NCI-H446 (cell line): ENCODE measurements at regions not wholly inside any gene's neighbourhood (a gene's known extent, or its start where the extent isn't known, plus 50 kb on each side); places are given as distances from the start of the nearest gene placed in this dataset.
A peak's percentile ranks its signal among the peaks of the same experiment; 100 is the strongest.

Experiments
- DNase-seq, 2 experiments: peaks; one replicate each; lab custom pipeline; 2025; lab: John Stamatoyannopoulos, UW

DNA sequence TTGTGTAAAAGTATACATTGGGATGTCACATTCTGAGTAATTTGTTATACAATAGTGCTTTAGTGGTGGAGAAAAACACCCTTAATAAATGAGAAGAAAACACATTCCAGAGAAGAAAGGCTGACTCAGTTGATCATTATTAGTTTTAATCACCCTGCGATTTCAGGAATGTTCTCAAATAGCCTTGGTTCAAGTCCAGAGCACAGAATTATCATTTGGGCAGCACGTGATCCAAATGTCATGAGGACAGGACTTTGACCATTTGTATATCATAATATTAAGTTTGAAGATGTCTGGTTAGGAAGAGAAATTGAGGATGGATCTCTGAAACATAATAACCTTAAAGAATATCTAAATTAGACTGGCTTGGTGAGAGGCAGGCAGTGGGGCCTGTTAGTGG is 1434.3 kb upstream of the TENM3 start:
- DNase-seq, result no peak

DNA sequence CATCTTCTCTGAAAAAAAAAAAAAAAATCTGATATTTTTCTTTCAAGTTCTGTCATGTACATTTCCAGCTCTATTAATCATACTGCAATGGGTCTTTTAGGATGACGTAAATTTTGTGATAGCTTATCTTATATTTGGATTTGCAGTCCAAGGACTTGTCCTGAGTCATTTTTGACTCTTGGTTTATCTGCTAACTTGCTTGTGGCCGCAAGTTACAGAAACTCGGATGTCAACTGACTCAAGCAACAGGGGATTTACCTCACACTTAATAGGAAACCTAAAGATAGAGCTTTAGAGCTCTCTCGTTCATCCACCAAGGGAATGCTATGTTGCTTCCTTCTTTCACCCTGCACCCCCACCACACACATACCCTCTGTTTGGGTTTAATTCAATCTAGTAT is 1433.8 kb upstream of the TENM3 start:
- no peak for DNase-seq

DNA sequence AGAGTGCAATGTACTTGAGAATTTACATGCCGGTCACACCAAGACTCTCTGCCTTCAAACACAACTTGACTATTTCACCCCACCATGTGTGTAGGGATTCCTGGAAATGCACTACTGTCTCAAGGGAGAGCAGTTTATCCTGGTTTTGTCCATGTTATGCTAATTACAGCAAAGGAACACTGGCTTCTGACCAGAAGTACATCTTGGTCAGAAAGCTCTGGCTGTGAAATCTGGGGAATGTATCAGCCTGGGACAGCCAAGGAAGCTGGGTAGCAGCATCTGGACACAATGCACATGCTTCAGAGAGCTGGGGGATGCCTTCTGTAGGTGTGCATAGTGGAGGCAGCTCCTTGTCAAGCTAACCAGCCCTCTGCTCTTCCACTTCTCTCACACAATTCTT is 1432.6 kb upstream of the TENM3 start:
- no peak for DNase-seq

DNA sequence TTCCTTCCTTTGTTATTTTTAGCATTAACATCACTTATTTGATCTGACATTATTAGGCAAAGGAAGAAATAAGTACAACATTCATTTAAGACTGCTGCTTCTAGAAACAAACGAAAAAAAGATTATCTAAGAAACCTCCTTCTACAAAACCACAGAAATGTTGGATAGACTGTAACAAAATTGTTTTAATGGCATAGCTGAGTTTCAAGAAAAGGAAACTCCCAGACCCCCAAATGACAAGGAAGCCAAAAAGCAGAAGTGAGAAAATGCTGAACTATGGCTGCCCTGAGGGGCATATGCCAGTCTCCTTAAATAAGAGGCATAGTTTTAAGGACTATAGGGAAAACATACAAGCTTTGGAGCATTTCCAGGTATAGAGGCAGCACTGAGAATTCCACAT is 1431.6 kb upstream of the TENM3 start:
- DNase-seq, result no peak

DNA sequence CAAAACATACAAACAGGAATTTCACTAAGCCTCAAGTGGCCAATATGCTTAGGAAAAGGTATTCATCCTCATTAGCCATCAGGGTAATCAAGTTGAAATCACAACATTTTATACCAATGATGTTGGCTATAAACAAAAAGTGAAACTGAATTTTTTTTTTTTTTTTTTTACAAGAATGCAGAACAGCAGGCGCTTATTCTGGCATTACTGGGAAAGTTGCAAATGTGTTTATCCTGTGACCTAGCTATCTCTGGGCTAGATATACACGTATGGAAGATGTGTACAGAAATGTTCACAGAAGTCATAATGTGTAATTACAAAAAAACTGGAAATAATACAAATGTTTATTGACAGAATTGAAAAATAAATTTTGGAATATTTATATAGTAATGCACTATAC is 1430.4 kb upstream of the TENM3 start:
- no peak for DNase-seq

DNA sequence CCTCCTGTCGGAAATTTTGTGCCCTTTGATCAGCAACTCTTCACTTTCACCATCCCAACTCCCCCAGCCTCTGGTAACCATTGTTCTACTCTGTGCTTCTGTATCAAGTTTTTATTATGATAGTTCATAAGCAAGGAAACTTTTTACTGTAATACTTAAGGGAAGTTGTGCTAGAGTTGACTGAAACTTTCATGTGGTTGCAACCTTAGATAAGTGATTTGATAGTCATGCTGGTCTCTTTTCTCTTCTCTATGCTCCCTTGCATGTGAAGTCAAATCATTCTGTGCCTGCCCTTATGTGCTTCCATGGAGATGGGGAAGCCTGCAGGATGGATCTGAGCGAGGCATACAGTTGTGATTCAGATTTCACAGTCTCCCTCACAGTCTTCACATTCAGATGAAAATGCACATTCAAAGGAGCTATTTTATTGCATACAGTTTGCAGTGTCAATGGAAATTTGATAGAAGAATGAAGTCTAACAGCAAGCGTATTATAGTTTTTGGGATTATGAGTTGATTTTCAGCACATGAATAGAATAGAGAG is 1428.3 kb upstream of the TENM3 start:
- no peak for DNase-seq

DNA sequence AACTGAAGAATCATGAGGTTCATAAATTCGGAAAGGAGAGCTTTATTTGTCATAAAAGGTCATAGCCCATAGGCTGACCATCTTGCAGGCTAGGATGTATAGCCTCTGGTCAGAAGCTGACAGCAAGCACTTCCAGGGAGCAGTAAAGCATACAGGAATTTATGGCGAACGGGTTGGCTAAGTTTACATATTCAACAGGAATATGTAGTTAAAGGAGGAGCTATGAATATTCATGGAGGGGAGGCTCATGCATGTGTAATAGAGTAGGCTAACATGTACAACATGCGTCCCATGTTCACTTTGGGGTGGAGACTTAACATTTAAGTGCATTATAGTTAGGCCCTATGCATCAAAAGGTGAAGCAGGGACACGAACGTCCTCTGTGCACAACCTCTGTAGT is 1425.7 kb upstream of the TENM3 start:
- no peak for DNase-seq

GRCh38 chr4:180823108-180823507 is 1420.1 kb upstream of the TENM3 start:
- no peak for DNase-seq

GRCh38 chr4:180827232-180828009 is 1415.8 kb upstream of the TENM3 start:
- no peak for DNase-seq

GRCh38 chr4:180828455-180829018 is 1414.7 kb upstream of the TENM3 start:
- peak in 1 of 2 experiments; percentile 23 for DNase-seq

GRCh38 chr4:180832073-180832472 is 1411.1 kb upstream of the TENM3 start:
- no peak for DNase-seq

GRCh38 chr4:180840142-180840541 is 1403.1 kb upstream of the TENM3 start:
- no peak for DNase-seq

DNA sequence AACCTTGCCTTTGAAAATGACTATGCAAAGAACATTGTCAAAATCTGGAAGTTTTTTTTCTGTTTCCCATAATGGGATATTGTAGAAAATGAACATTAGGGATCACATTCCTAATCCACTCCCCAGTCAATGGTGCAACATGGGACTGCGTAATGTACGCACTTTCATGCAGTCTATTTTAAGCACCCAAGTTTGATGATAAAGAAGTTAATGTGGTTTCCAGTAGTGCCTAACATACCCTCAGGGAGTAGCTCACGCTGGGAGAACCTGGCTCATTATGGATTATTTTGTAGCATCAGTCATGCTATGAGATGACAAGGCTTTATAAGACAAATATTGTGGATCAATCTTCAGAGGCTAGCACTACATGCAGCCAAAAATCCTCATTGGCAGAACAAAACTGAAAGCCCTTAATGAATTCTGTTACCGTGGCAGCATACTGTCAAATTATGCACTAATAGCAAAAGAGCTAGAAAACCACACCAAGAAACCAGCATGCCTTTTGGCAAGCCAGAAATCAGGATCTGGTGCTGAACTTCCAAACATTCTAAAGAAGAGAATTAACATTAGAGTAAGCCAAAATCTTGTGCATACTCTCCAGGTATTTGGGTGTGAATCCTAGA is 1392.8 kb upstream of the TENM3 start:
- DNase-seq, result no peak

GRCh38 chr4:180852738-180853137 is 1390.5 kb upstream of the TENM3 start:
- DNase-seq, result no peak

- no peak for DNase-seq
Observed at GRCh38 chr4:180855184-180855583, 1388.0 kb upstream of the TENM3 start.

DNA sequence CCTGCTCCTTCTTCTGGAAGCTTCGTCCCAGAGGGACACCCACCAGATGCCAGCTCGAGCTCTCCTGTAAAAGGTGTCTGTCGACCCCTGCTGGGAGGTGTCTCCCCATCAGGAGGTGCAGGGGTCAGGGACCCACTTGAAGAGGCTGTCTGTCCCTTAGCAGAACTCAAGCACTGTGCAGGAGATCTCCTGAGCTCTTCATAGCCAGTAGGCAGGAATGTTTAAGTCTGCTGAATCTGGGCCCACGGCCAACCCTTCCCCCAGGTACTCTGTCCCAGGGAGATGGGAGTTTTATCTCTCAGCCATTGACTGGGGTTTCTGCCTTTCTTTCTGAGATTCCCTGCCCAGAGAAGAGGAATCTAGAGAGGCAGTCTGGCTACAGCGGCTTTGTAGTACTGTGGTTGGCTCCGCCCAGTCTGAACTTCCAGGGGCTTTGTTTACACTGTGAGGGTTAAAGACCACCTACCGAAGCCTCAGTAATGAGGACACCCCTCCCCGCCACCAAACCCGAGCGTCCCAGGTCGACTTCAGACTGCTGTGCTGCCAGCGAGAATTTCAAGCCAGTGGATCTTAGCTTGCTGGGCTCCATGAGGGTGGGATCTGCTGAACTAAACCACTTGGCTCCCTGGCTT is 1383.0 kb upstream of the TENM3 start:
- no peak for DNase-seq

DNA sequence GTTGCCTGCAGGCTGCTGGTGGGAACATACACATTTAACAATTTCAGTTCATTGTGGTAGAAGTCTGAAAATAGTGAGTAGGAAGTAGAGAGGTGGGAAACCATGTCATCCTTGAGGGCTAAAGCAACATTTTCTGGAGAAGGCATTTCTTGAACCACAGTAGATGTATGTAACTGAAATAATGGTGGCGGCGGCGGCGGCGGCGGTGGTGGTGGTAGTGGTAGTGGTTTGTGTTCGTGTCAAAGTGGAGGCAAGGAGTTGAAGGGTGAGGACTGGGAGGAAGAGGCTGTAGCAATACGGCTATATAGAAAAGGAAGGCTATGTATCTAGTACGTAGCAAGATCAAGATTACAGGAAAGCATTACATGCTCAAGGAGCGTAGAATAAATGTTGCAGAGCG is 1381.6 kb upstream of the TENM3 start:
- no peak for DNase-seq

- DNase-seq, result no peak
Observed at GRCh38 chr4:180866933-180867643, 1376.1 kb upstream of the TENM3 start.

GRCh38 chr4:180870623-180871022 is 1372.6 kb upstream of the TENM3 start:
- no peak for DNase-seq

DNA sequence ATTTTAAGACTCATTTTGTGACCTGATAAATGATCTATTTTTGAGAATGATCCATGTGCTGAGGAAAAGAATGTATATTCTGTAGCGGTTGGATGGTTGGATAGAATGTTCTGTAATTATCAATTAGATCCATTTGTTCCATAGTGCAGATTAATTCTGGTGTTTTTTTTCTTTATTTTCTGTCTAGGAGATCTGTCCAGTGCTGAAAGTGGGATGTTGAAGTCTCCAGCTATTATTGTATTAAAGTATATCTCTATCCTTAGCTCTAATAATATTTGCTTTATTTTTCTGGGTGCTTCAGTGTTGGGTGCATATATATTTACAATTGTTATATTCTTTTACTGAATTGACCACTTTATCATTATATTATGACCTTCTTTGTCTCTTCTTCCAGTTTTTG is 1344.9 kb upstream of the TENM3 start:
- DNase-seq, result no peak

DNA sequence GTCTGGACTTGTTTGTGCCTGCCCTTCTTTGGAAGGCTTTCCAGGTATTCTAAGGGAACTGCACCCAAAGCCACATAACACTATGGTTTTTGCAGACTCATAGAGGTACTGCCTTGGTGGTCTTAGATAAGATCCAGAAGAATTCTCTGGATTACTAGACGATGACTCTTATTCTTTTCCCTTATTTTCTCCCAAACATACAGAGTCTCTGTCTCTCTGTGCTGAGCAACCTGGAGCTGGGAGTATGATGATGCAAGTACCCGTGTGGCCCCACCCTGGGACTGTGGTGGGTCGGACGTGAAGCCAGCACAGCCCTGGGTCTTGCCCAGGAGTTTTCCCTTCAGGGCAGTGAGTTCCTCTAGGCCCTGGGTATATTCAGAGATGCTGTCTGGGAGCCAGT is 1342.4 kb upstream of the TENM3 start:
- DNase-seq, result no peak

- no peak for DNase-seq
Observed at GRCh38 chr4:180909279-180909678, 1333.9 kb upstream of the TENM3 start.
